Osteoblast (primary cell): ENCODE measurements at regions not wholly inside any gene's neighbourhood (a gene's known extent, or its start where the extent isn't known, plus 50 kb on each side); places are given as distances from the start of the nearest gene placed in this dataset.

ENCODE experiments used
- DNase-seq: peaks from one replicate; pipeline ENCODE4 v3.0.0; 2011; ENCODE audit warnings: low spot score, mixed read lengths; ENCODE audit not compliant: insufficient read length; ENCODE audit errors: missing footprints
- H2AFZ ChIP-seq: 2 replicates; pipeline ENCODE4 v1.6.0; 2011; ENCODE audit warnings: mild to moderate bottlenecking, low read length
- H3K27ac ChIP-seq: 2 replicates; pipeline ENCODE4 v1.5.1; 2011; ENCODE audit warnings: mild to moderate bottlenecking, low read depth, low read length, moderate library complexity
- H3K27me3 ChIP-seq: 2 replicates; pipeline ENCODE4 v1.6.0; 2012; ENCODE audit warnings: mild to moderate bottlenecking, control low read depth, inconsistent platforms, low read length, moderate library complexity; ENCODE audit not compliant: insufficient read depth
- H3K36me3 ChIP-seq: 2 replicates; pipeline ENCODE4 v1.5.1; 2011; ENCODE audit warnings: mild to moderate bottlenecking, low read length, control low read depth, moderate library complexity; ENCODE audit not compliant: insufficient read depth
- H3K4me1 ChIP-seq: 2 replicates; pipeline ENCODE4 v1.5.1; 2011; ENCODE audit warnings: mild to moderate bottlenecking, low read length, control low read depth, moderate library complexity; ENCODE audit not compliant: insufficient read depth
- H3K4me2 ChIP-seq: 2 replicates; pipeline ENCODE4 v1.6.0; 2011; ENCODE audit warnings: mild to moderate bottlenecking, low read length; ENCODE audit not compliant: insufficient read depth
- H3K4me3 ChIP-seq: fragments of 200-600 bp; sonication (generic); 3 replicates; pipeline ENCODE4 v1.5.1; 2012; ENCODE audit warnings: mild to moderate bottlenecking, low read length, inconsistent platforms; ENCODE audit not compliant: insufficient read depth
- H3K79me2 ChIP-seq: 2 replicates; pipeline ENCODE4 v1.6.0; 2012; ENCODE audit warnings: mild to moderate bottlenecking, low read length, control low read depth, inconsistent platforms; ENCODE audit not compliant: insufficient read depth
- H3K9me3 ChIP-seq: 2 replicates; pipeline ENCODE4 v1.5.1; 2011; ENCODE audit warnings: low read depth, low read length, control low read depth
- H4K20me1 ChIP-seq: 2 replicates; pipeline ENCODE4 v1.6.0; 2012; ENCODE audit warnings: mild to moderate bottlenecking, low read length, control low read depth; ENCODE audit not compliant: insufficient read depth
- TF ChIP-seq, protein P1 (sequence below): IDR thresholded peaks from 2 replicates; pipeline ENCODE4 v1.5.1; 2011; ENCODE audit warnings: mild to moderate bottlenecking, low read depth, low read length, moderate library complexity; ENCODE audit errors: extremely low read depth

- Histone ChIP-seq H4K20me1 (no peaks in the 10 kb centered on the region), H3K79me2 (no peaks in the 10 kb centered on the region), H3K27me3 (no peaks in the 10 kb centered on the region), H3K4me2 (no peak overlapping the region), H3K4me1 (no peaks in the 10 kb centered on the region), H3K27ac (no peak overlapping the region), H3K4me3 (no peak overlapping the region), H3K36me3 (no peaks in the 10 kb centered on the region), H2AFZ (no peak overlapping the region), H3K9me3 (no peaks in the 10 kb centered on the region)
- TF ChIP-seq, protein P1, sequence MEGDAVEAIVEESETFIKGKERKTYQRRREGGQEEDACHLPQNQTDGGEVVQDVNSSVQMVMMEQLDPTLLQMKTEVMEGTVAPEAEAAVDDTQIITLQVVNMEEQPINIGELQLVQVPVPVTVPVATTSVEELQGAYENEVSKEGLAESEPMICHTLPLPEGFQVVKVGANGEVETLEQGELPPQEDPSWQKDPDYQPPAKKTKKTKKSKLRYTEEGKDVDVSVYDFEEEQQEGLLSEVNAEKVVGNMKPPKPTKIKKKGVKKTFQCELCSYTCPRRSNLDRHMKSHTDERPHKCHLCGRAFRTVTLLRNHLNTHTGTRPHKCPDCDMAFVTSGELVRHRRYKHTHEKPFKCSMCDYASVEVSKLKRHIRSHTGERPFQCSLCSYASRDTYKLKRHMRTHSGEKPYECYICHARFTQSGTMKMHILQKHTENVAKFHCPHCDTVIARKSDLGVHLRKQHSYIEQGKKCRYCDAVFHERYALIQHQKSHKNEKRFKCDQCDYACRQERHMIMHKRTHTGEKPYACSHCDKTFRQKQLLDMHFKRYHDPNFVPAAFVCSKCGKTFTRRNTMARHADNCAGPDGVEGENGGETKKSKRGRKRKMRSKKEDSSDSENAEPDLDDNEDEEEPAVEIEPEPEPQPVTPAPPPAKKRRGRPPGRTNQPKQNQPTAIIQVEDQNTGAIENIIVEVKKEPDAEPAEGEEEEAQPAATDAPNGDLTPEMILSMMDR, result no peak
- no peak for DNase-seq
Observed at GRCh38 chr2:180456801-180457200, 449.7 kb upstream of the CWC22 start.

- H2AFZ ChIP-seq, result no peak overlapping the region
- H3K4me1 ChIP-seq, result no peaks in the 10 kb centered on the region
- no peaks in the 10 kb centered on the region for H3K27me3 ChIP-seq
- no peaks in the 10 kb centered on the region for H3K36me3 ChIP-seq
- H3K4me2 ChIP-seq, result no peak overlapping the region
- no peak overlapping the region for H3K4me3 ChIP-seq
- no peaks in the 10 kb centered on the region for H3K79me2 ChIP-seq
- no peak overlapping the region for H3K27ac ChIP-seq
- TF ChIP-seq, protein P1, result no peak
- no peak for DNase-seq
- no peaks in the 10 kb centered on the region for H3K9me3 ChIP-seq
- no peaks in the 10 kb centered on the region for H4K20me1 ChIP-seq
Observed at GRCh38 chr2:180450841-180451240, 443.7 kb upstream of the CWC22 start.

- Histone ChIP-seq H3K4me2 (no peak overlapping the region), H3K4me3 (no peak overlapping the region), H3K9me3 (no peaks in the 10 kb centered on the region), H3K27me3 (no peaks in the 10 kb centered on the region), H3K79me2 (no peaks in the 10 kb centered on the region), H3K27ac (no peak overlapping the region), H3K4me1 (no peaks in the 10 kb centered on the region), H2AFZ (no peak overlapping the region), H3K36me3 (no peaks in the 10 kb centered on the region), H4K20me1 (no peaks in the 10 kb centered on the region)
- TF ChIP-seq, protein P1, result no peak
- no peak for DNase-seq
Observed at GRCh38 chr2:180449171-180449915, 442.2 kb upstream of the CWC22 start.

- Histone ChIP-seq H3K9me3 (no peaks in the 10 kb centered on the region), H3K79me2 (no peaks in the 10 kb centered on the region), H2AFZ (no peak overlapping the region), H3K27me3 (no peaks in the 10 kb centered on the region), H3K4me2 (no peak overlapping the region), H3K36me3 (no peaks in the 10 kb centered on the region), H3K27ac (no peak overlapping the region), H3K4me1 (no peaks in the 10 kb centered on the region), H4K20me1 (no peaks in the 10 kb centered on the region), H3K4me3 (no peak overlapping the region)
- DNase-seq, result no peak
- TF ChIP-seq, protein P1, result no peak
Observed at GRCh38 chr2:180446492-180446891, 439.4 kb upstream of the CWC22 start.
